Stomach (tissue), 4 donors: ENCODE measurements at regions not wholly inside any gene's neighbourhood (a gene's known extent, or its start where the extent isn't known, plus 50 kb on each side); places are given as distances from the start of the nearest gene placed in this dataset.

Source experiments
- CTCF ChIP-seq, 7 experiments: fragments of 450-650 bp in 4 of 7; fragments of 200-600 bp in 3 of 7; sonication (generic) in 3 of 7; IDR thresholded peaks; one replicate each; pipeline ENCODE4 v1.5.1; 2016 to 2019; ENCODE audit warnings: antibody characterized with exemption in 7 of 7, control low read depth in 2 of 7, mild to moderate bottlenecking in 1 of 7
- POLR2AphosphoS5 ChIP-seq, 3 donors: sonication (generic); formaldehyde crosslinking; IDR thresholded peaks; one replicate each; pipeline ENCODE4 v1.6.1; 2016; ENCODE audit warnings: antibody characterized with exemption in 3 of 3

- TF ChIP-seq POLR2AphosphoS5 (IDR thresholded peaks at IDR 0.05), result no peak
- no peak for TF ChIP-seq CTCF (IDR thresholded peaks at IDR 0.05)
These were observed 551.7 kb upstream of the NETO1 start for GRCh38 chr18:73419531-73419930.
